Epithelial cell of esophagus (primary cell): ENCODE measurements at regions not wholly inside any gene's neighbourhood (a gene's known extent, or its start where the extent isn't known, plus 50 kb on each side); places are given as distances from the start of the nearest gene placed in this dataset.

Experiments used
- DNase-seq: peaks from one replicate; pipeline ENCODE4 v3.0.0; 2010; ENCODE audit warnings: low read depth
- H3K4me3 ChIP-seq: 2 replicates; pipeline ENCODE4 v1.5.1; 2011; ENCODE audit warnings: mild to moderate bottlenecking, low read length, control low read depth
- TF ChIP-seq, protein P1 (sequence below): IDR thresholded peaks from 2 replicates; pipeline ENCODE4 v1.5.1; 2011; ENCODE audit warnings: low read depth, mild to moderate bottlenecking, low read length, control low read depth, inconsistent platforms; ENCODE audit not compliant: insufficient read depth; ENCODE audit errors: missing control alignments

DNA sequence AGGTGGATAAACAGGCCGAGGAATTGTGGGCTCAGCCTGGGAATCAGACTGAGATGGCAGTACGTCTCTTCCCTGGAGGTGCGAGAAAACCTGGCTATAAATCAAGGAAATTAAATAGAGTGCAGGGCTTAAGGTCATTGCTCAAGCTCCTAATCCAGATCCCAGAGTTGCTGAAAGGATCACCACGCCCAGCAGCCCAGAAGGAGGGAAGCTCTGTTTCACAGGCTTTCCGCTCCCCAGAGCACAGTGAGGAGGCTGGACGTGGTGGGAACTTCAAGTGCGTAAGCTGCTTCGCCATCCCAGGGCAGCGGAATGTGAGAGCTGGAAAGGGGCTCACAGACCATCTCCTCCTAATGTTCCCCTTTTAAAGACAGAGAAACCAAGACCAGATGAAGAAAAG lies 651.6 kb upstream of the TBX3 start:
- no peak overlapping the region for H3K4me3 ChIP-seq
- no peak for DNase-seq
- TF ChIP-seq, protein P1, sequence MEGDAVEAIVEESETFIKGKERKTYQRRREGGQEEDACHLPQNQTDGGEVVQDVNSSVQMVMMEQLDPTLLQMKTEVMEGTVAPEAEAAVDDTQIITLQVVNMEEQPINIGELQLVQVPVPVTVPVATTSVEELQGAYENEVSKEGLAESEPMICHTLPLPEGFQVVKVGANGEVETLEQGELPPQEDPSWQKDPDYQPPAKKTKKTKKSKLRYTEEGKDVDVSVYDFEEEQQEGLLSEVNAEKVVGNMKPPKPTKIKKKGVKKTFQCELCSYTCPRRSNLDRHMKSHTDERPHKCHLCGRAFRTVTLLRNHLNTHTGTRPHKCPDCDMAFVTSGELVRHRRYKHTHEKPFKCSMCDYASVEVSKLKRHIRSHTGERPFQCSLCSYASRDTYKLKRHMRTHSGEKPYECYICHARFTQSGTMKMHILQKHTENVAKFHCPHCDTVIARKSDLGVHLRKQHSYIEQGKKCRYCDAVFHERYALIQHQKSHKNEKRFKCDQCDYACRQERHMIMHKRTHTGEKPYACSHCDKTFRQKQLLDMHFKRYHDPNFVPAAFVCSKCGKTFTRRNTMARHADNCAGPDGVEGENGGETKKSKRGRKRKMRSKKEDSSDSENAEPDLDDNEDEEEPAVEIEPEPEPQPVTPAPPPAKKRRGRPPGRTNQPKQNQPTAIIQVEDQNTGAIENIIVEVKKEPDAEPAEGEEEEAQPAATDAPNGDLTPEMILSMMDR: no peak

DNA sequence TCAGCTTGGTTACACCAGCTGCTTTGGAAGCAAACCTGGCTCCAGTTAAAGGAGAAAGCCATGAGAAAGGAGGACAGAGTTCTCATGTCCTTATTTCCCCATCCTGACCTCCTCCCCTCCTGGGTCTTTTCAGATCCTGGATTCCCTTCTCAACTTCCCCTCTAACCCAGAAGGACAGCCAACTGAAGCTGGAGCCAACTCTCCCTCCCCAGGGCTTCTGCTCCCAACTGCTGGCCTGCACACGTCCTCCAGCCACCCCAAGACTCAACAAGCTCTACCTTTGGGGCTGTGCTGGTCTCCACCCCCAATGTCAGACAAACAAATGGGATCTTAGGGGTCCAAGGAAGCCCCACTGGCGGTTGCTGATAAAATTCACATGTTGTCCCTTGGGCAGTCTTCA lies 651.1 kb upstream of the TBX3 start:
- no peak for DNase-seq
- no peak overlapping the region for H3K4me3 ChIP-seq
- TF ChIP-seq, protein P1: no peak

DNA sequence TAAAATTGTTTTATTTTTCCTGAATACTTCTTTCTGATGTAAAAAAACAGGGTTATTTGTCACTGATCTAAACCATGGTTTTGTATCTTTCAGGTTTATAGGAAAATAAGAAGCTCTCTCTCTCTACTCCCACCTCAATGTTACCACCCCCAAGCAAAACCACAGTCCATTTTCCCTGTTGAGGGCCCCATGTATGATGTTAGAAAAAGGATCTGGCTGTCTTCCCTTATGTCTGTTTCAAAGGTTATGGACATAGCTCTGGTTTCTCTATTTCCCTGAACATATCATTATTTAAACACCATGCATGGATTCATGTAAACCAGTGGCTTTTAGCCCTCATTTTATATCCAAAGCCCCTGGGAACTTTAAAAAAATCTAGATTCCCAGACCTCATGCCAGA lies 649.0 kb upstream of the TBX3 start:
- TF ChIP-seq, protein P1: no peak
- DNase-seq: no peak
- no peak overlapping the region for H3K4me3 ChIP-seq

DNA sequence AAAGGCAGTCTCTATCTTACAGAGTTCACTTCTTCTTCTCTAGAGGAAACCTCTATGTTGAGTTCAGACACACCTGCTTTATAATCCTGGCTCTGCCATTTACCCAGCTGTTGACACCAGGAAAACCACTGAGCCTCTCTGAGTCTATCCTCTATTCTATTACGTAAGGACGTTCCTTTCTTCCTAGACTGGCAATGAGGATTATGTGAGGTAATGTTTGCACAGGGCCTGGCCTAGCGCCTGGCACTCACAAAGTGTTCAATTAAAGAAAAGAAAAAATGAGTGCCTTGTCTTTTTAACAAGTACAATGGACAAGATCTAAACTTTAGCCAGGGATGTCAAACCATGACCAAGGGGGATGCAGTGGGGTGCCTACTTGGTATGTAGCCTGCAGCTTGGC lies 641.9 kb upstream of the TBX3 start:
- DNase-seq: peak; percentile 77
- TF ChIP-seq, protein P1: no peak
- H3K4me3 ChIP-seq: no peak overlapping the region

DNA sequence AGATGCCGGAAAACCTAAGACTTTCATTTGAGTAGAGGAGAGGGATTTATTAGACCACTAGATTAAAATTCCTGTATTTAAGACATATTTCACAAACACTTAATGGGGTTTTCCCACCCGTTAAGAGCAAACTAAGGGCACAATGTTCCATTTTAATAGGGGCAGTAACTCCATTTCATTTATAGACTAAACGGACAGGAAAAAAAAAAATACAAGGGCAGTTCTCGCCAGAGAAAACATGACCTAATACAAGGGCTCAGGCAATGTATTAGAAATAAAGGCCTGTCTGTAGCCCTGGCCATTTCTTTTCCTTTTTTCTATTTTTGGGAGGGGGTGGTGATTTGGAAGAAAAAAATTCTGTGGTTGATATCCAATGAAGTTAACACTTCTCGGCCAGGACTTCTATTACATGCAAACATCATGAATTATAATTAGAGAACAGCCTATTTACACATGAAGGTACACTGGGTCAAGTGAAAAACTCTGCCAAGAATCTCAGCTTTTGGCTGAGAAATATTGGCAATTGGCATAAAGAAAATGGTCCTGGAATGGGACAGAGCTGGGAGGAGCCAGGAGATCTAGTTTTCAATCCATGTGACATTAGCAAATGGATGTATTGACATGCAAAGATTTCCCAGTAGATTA lies 641.1 kb upstream of the TBX3 start:
- no peak for DNase-seq
- TF ChIP-seq, protein P1: no peak
- H3K4me3 ChIP-seq: no peak overlapping the region

DNA sequence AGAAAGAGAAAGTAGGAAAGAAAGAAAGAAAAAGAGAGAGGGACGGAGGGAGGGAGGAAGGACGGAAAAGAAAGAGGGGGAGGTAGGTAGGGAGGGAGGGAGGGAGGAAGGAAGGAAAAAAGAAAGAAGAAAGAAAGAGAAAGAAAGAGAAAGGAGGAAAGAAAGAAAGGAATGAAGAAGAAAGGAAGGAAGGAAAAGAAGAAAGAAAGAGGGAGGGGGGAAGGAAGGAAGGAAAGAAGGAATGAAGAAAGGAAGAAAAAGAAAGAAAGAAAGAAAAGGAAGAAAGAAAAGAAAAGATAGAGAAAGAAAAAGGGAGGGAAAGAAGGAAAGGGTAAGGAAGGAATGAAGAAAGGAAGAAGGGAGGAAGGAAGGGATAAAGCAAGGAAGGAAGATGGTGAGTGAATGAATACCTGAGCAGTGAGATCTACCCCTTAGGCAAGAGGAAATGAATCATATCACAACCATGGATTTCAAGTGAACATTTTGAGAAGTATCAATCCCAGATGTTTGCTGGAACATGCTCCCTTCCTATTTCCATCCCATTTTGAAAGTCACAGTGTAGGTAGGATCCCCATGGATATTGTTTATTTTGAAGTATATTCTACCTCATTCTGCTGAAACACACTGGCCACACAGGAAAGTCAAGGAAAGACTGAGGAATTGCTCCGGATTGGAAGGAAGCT lies 639.4 kb upstream of the TBX3 start:
- peak; percentile 90 for DNase-seq
- H3K4me3 ChIP-seq: no peak overlapping the region
- TF ChIP-seq, protein P1: no peak

DNA sequence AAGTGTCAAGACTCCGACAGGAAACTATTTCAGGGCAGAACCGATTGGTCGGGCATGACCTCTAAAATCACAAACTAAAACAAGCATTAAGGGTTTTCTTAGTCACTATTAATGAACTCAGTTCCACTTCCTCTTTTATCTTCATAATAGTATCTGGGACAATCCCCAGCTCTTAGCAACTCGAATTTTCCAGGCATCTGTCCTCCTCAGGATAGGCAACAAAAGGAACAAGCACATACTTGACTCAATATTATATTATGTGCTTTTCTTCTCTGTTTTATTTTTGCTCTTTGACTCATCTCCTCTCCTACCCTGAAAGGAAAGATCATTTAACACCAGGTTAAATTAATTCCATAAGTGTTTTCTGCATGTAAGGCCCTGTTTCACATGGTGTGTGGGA lies 638.3 kb upstream of the TBX3 start:
- TF ChIP-seq, protein P1: no peak
- peak; percentile 91 for DNase-seq

More for the DNA sequence above, 638.3 kb upstream of the TBX3 start:
- H3K4me3 ChIP-seq: no peak overlapping the region
